Breast epithelium (tissue), 4 donors: ENCODE measurements at regions not wholly inside any gene's neighbourhood (a gene's known extent, or its start where the extent isn't known, plus 50 kb on each side); places are given as distances from the start of the nearest gene placed in this dataset.

Experiments used
- DNase-seq, 2 donors: peaks; one replicate each; pipeline ENCODE4 v3.0.0-alpha.2; 2019; ENCODE audit warnings: low spot score in 2 of 2
- H3K27ac ChIP-seq, 2 donors: fragments of 200-600 bp; sonication (generic) in 1 of 2; one replicate each; pipeline ENCODE4 v1.5.1; 2016 to 2019; ENCODE audit warnings: mild to moderate bottlenecking in 1 of 2
- H3K27me3 ChIP-seq, 2 donors: fragments of 200-600 bp; sonication (generic) in 1 of 2; one replicate each; pipeline versions ENCODE4 v1.5.1 to v1.6.0; 2017 to 2019; ENCODE audit warnings: control low read depth in 1 of 2, mild to moderate bottlenecking in 1 of 2
- H3K36me3 ChIP-seq: fragments of 200-600 bp; one replicate; pipeline ENCODE4 v1.5.1; 2019
- H3K4me1 ChIP-seq, 2 donors: fragments of 200-600 bp; sonication (generic); one replicate each; pipeline ENCODE4 v1.5.1; 2016 to 2019; ENCODE audit warnings: control low read depth in 1 of 2
- H3K4me3 ChIP-seq, 3 donors: fragments of 200-600 bp; sonication (generic); 1 replicate in 2 of 3; 2 replicates in 1 of 3; pipeline ENCODE4 v1.5.1; 2016 to 2019; ENCODE audit warnings: mild to moderate bottlenecking in 3 of 3, moderate library complexity in 2 of 3
- H3K9me3 ChIP-seq, 2 donors: fragments of 200-600 bp; sonication (generic) in 1 of 2; one replicate each; pipeline ENCODE4 v1.5.1; 2016 to 2019; ENCODE audit warnings: control low read depth in 1 of 2
- POLR2A ChIP-seq: fragments of 450-650 bp; IDR thresholded peaks from one replicate; pipeline ENCODE4 v1.6.1; 2016; ENCODE audit warnings: antibody characterized with exemption, mild to moderate bottlenecking, moderate library complexity
- POLR2AphosphoS5 ChIP-seq, 3 donors: sonication (generic); formaldehyde crosslinking; IDR thresholded peaks; one replicate each; pipeline ENCODE4 v1.6.1; 2017; ENCODE audit warnings: antibody characterized with exemption in 3 of 3
- intact Hi-C: fragments of 100-400 bp; cut with DNase I; formaldehyde crosslinking; loops from one replicate; pipeline ENCODE4 v1.15.1; 2023; ENCODE audit warnings: low total_unique reads
- TF ChIP-seq, protein P1 (sequence below), 3 donors: fragments of 450-650 bp; IDR thresholded peaks; one replicate each; pipeline ENCODE4 v1.5.1; 2016 to 2017; ENCODE audit warnings: antibody characterized with exemption in 3 of 3, mild to moderate bottlenecking in 3 of 3, moderate library complexity in 3 of 3

DNA sequence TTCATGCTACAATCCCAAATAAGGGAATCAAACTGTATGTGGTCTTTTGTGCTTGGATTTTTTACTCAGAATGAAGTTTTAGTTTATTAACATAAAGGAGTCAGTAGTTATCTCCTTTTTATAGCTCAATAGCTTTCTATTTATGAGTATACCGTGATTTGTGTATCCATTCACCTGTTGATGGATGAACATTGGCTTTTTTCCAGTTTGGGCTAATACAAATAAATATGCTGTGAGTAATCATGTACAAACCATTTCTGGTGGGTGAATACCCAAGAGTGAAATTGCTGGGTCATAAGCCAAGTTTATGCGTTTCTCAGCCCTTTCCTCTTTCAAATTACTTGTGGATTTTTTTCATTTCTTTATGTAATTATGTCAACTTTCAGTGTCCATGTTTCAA, 395.3 kb downstream of the OSTF1 start:
- H3K27ac ChIP-seq: no peak overlapping the region
- intact Hi-C loops: no loop called here
- no peaks in the 10 kb centered on the region for H3K9me3 ChIP-seq
- H3K4me3 ChIP-seq: no peak overlapping the region
- no peak for TF ChIP-seq POLR2A
- TF ChIP-seq, protein P1, sequence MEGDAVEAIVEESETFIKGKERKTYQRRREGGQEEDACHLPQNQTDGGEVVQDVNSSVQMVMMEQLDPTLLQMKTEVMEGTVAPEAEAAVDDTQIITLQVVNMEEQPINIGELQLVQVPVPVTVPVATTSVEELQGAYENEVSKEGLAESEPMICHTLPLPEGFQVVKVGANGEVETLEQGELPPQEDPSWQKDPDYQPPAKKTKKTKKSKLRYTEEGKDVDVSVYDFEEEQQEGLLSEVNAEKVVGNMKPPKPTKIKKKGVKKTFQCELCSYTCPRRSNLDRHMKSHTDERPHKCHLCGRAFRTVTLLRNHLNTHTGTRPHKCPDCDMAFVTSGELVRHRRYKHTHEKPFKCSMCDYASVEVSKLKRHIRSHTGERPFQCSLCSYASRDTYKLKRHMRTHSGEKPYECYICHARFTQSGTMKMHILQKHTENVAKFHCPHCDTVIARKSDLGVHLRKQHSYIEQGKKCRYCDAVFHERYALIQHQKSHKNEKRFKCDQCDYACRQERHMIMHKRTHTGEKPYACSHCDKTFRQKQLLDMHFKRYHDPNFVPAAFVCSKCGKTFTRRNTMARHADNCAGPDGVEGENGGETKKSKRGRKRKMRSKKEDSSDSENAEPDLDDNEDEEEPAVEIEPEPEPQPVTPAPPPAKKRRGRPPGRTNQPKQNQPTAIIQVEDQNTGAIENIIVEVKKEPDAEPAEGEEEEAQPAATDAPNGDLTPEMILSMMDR (IDR thresholded peaks at IDR 0.05): no peak
- TF ChIP-seq POLR2AphosphoS5 (IDR thresholded peaks at IDR 0.05): no peak
- H3K27me3 ChIP-seq: no peaks in the 10 kb centered on the region
- no peaks in the 10 kb centered on the region for H3K4me1 ChIP-seq
- no peak for DNase-seq
- no peaks in the 10 kb centered on the region for H3K36me3 ChIP-seq

DNA sequence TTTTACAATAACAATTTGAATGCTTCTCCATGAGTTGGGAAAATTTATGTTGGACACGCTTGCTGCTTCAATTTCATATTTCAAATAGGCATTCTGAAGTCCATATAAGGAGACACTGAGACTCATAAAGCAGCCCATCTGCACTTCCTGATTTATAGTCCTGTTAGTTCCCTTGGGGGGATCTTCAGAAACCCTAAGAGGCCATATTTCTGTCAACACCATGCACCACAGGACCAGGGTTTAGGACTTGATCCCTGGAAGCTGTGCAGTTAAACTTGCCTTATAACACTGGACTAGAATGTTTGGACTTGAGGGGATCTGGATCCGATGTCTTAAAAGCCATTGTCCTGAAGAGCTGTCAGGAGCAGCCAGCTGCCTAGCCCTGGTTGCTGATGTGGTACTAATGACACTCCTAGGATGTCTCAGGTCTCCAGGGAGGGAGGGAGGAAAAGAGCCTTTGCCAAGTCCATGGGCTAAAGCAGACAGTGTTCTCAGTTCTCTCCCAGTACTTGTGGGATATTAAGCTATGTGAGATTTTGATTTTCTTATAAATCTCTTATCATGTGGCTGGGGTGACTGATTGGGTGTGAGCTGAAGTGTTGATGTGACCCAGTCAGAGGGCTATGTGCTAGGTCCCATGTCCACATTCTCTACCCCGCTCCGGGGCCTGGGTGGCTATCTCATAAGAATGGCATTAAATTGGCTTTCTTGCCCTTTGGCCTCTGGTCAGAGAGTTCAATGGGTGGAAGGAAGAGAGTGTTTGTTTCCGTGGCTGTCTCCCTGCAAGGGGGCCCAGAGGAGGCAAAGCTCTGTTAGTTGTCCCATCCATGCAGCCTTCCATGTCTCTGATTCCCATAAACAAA, 399.8 kb downstream of the OSTF1 start:
- H3K36me3 ChIP-seq: no peaks in the 10 kb centered on the region
- H3K27me3 ChIP-seq: no peaks in the 10 kb centered on the region
- H3K4me1 ChIP-seq: no peaks in the 10 kb centered on the region
- H3K4me3 ChIP-seq: no peak overlapping the region
- DNase-seq: no peak
- intact Hi-C loops: no loop called here
- TF ChIP-seq POLR2AphosphoS5 (IDR thresholded peaks at IDR 0.05) (no peak), POLR2A (no peak)
- no peaks in the 10 kb centered on the region for H3K9me3 ChIP-seq
- H3K27ac ChIP-seq: no peak overlapping the region

DNA sequence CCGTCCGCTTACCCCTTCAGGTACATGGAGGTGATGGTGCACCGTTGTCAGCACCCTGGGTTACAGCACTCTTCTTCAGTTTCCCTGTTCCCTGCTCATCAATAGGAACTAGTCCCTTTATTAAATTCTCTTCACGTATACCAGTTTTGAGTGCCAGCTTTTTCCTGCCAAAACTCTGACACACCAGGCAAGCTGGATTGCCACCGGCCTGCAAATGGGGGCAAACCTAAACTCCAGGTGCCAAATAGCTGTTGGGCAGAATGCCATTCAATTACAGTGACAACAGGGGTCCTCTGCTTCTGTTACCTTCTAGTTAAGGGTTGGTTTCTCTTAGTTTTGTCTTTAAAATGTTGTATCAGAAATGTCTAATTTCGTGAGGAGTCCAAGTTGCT, 400.4 kb downstream of the OSTF1 start:
- Histone ChIP-seq H3K9me3 (no peaks in the 10 kb centered on the region), H3K27ac (no peak overlapping the region), H3K4me1 (no peaks in the 10 kb centered on the region), H3K36me3 (no peaks in the 10 kb centered on the region), H3K27me3 (no peaks in the 10 kb centered on the region), H3K4me3 (no peak overlapping the region)
- DNase-seq: no peak
- intact Hi-C loops: no loop called here
- TF ChIP-seq, protein P1 (IDR thresholded peaks at IDR 0.05): no peak
- TF ChIP-seq POLR2A: no peak
- TF ChIP-seq POLR2AphosphoS5 (IDR thresholded peaks at IDR 0.05): no peak

DNA sequence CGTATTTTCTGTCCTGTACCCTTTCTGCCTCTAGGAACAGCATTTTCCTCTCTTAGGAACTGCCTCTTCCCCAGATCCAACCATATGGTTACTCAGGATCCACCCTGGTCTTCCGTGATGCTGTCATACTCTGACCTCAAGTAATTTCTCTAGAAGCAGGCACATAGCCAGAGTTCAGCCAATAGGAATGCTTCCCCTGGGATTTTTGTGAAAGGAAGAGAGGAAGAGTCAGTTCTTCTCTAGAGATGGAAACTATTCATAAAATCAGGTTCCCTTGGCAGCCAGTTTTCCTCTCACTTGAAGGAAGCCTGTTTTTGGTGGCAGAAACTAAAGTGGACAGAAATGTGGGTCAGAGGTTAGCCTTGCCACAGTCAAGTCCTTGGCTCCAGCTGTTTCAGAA, 400.1 kb upstream of the PCSK5 start:
- TF ChIP-seq POLR2A: no peak
- no peak for TF ChIP-seq POLR2AphosphoS5 (IDR thresholded peaks at IDR 0.05)
- TF ChIP-seq, protein P1 (IDR thresholded peaks at IDR 0.05): no peak
- Histone ChIP-seq H3K36me3 (no peaks in the 10 kb centered on the region), H3K27ac (no peak overlapping the region), H3K4me3 (no peak overlapping the region), H3K4me1 (no peaks in the 10 kb centered on the region), H3K9me3 (no peaks in the 10 kb centered on the region), H3K27me3 (no peaks in the 10 kb centered on the region)
- intact Hi-C loops: no loop called here
- no peak for DNase-seq

DNA sequence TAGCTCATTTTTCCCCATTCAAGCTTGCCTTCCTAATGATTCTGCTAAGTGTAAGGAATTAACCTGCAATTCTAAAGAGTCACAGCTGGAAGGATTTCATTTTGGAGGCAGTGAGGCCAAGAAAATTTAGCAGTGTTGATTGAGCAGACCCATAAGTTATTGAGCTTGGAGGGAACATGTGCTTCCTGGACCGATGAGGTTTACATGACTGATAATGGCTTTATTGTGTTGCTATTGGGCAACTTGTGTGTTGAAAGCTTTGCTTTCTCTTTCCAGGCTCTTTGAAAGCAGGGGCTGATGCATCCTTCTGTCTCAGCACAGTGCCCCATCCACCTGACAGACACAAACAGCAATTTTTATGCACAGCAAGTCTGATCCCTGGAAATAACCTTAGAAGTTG, 398.9 kb upstream of the PCSK5 start:
- Histone ChIP-seq H3K4me1 (no peaks in the 10 kb centered on the region), H3K9me3 (no peaks in the 10 kb centered on the region), H3K27ac (no peak overlapping the region), H3K36me3 (no peaks in the 10 kb centered on the region), H3K4me3 (no peak overlapping the region), H3K27me3 (no peaks in the 10 kb centered on the region)
- intact Hi-C loops: no loop called here
- no peak for TF ChIP-seq POLR2AphosphoS5 (IDR thresholded peaks at IDR 0.05)
- TF ChIP-seq, protein P1 (IDR thresholded peaks at IDR 0.05): no peak
- no peak for TF ChIP-seq POLR2A
- DNase-seq: no peak
